Suprapubic skin (tissue), 3 donors: ENCODE measurements at regions not wholly inside any gene's neighbourhood (a gene's known extent, or its start where the extent isn't known, plus 50 kb on each side); places are given as distances from the start of the nearest gene placed in this dataset.

Source experiments
- CTCF ChIP-seq, 2 donors: fragments of 200-600 bp in 1 of 2; fragments of 450-650 bp in 1 of 2; sonication (generic) in 1 of 2; IDR thresholded peaks; one replicate each; pipeline ENCODE4 v1.5.1; 2016 to 2019; ENCODE audit warnings: antibody characterized with exemption in 2 of 2, mild to moderate bottlenecking in 1 of 2, moderate library complexity in 1 of 2
- POLR2A ChIP-seq, 2 donors: fragments of 450-650 bp; IDR thresholded peaks; one replicate each; pipeline ENCODE4 v1.6.1; 2017; ENCODE audit warnings: antibody characterized with exemption in 2 of 2, mild to moderate bottlenecking in 2 of 2, moderate library complexity in 2 of 2

DNA sequence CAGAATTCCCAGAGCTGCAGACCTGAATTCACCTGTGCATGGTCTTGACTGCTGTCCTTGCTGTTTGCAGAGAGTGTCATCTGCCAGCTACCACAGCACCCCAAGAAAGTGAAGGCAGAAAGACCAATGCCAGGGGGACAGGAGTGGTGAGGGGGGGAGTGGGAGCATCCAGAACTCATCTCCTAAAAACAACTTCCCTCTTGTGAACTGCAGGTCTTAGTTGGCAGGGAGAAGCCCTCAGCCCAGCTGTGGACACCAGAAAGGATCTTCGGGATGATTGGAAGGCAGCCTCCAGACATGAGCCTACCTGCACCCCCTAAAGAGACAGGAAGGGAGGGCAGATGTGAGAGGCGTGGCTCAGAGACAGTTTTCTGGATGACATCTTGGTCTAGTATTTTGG is 615.8 kb upstream of the MGMT start:
- TF ChIP-seq CTCF (IDR thresholded peaks at IDR 0.05) = no peak
- TF ChIP-seq POLR2A (IDR thresholded peaks at IDR 0.05) = no peak
